Activated gamma-delta T cell treated with Interleukin-2 at 50 U/mL for 16 hours (primary cell): ENCODE measurements at regions not wholly inside any gene's neighbourhood (a gene's known extent, or its start where the extent isn't known, plus 50 kb on each side); places are given as distances from the start of the nearest gene placed in this dataset.

Experiments
- DNase-seq: peaks from one replicate; pipeline ENCODE4 v3.0.0-alpha.2; 2020

DNA sequence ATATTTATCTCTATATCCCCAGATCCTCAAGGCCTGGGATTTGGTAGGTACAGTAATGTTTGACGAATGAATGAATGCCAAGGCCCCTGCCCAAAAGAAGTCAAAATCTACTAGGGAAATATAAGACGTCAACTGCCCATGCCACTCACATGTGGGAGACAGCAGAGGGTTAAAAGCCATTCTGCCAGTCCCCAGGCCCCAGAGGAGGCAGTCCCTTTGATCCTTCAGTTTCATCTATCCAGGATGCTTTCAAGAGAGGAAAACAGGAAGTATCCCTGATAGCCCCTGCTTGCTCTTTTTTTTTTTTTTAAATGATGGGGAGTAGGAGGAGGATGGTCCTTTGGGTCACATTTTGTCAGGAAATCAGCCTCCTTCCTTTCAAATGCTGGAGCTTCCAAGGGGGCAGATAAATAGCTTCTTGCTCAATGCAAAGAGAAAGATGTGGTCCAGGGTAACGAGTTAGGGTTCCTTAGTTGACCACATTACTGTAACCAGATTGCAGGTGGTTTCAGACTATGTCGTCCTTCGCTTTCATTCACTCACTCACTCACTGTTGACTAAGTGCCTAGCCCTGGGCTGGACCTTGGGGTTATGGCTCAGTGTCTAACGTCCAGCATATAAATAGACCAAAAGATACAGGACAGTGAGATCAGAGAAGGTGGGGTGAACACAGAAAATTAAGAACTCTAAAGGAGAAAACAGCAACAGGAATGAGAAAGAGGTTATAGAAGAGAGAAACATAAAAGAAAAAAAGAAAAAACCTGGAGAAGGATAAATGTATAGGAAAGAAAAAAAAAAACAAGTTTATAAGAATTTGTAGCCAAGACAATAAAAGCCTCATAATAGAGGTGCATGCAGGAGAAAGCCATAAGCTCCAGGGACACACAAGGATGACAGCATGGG, 64.6 kb upstream of the PIM1 start:
- no peak for DNase-seq

DNA sequence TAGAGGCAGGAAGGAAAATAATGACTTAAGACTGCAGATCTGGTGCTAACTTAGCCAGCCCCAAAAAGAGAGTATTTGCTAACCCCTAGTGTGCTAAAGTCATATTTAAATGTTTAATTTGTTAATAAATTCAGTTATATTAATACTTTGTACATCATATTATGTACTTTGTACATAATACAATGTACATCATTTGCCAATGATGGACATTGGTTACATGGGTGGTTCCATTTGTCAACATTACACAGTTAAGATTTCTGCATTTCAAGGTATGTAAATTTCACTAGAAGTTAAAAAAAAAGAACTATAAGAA, 63.9 kb upstream of the PIM1 start:
- no peak for DNase-seq

DNA sequence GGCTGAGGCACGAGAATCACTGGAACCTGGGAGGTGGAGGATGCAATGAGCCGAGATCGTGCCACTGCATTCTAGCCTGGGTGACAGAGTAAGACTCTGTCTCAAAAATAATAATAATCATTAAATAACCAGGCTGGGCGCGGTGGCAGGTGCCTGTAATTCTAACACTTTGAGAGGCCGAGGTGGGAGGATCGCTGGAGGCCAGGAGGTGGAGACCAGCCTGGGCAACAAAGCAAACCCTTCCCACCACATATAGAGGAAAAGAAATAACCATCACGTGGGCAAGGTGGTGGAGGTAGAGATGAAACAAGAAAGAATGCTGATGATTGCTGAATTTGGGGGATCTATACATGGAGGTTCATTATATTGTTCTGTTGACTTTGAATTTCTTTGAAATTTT, 63.4 kb upstream of the PIM1 start:
- DNase-seq: no peak

DNA sequence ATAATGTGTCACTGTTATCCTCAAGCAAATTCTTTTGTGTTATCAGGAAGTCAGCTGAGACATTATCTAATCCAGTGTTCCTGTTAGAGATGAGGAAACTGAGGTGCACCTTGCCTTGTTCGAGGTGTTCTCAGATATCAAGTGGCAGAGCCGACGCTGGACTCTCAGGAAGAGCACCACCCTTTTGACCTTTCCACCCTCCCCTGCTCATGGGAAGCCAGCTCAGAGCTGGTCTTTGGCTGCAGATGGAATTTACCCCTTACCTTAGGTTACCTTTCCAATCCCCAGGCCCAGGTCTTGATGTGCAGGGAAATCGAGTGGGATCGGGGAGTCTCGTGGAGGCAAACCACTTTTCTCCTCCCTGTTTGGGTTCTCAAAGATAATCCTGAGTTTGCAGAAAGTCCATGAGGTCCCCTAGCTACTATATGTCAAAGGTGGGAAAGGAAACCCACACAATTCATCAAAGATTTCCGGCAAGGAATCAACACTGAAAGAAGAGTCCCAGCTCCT, 62.9 kb upstream of the PIM1 start:
- no peak for DNase-seq

DNA sequence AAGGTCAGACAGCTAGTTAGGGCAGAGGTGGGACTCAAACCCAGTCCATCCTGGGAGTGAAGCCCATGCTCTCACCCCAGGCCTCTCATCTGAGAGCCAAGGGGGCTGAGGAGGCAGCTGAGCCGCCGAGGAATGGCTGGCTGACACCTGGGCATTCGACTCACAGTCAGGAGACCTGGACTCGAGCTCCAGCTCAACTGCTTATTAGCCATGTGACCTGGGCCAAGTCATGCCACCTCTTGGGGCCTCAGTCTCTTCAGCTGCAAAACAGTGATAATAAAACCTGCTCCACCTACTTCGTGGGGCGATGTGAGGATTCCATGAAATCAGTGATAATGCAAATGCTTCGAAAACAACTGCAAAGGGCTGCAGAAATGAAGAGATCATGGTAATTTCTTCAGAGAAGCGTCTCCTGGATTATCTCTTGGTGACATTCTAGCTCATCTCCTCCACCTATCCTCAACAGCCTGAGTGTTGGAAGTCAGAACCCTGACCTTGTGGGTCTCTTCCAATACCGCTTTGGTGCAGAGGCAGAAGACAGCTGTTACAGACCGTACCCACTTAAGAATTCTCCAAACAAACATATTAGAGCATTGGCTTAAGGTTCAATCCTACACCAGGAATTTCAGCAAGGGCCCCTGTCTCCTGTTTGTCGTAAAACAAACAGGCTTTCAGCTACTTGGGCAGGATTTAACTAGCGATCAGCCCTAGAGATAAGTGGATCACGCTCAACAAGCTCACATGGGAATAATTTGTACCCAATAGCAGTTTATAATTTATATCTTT, 60.0 kb upstream of the PIM1 start:
- no peak for DNase-seq

DNA sequence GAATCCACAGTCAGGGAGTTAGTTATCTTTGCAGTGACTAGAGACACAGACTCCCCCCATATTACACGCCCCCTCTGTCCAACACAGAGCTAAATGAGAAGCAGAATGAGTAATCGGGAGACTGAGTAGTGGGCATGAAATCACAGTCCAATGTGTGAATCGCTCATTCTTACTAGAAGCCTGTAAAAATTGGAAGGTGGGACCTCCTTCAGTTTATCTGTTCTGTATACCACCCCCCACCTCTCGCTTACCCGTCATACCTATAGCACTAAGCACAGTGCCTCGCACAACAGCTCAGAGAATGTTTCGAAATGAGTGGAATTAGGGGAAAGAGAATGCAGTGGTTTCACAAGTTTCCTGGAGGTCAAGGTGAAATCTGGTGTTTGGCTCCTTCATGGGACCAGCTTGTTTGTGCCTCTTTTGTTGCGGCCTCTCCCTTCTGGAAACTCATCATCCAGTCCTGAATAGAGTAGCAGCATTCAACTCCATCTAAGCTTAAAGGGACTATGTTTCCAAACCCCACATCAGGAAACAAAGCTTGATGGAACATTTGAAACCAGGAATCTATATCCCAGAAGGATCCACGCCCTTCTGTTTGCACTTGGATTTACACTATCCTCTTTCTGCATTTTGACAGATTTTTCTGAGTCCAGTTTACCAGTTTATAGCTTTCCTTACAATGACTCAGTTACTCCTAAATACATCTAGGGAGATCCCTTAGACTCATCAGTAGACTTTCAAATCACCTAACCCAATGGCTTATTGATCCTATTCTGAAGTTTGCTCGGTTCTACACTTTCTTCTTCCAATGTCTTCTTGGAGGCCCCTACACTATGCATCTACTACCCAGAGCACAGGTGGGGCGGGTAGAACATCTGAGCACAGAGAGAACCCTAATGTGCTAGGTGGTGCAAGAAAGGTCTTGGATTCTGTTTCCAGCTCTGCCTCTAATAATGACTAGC, 59.2 kb upstream of the PIM1 start:
- DNase-seq: no peak

DNA sequence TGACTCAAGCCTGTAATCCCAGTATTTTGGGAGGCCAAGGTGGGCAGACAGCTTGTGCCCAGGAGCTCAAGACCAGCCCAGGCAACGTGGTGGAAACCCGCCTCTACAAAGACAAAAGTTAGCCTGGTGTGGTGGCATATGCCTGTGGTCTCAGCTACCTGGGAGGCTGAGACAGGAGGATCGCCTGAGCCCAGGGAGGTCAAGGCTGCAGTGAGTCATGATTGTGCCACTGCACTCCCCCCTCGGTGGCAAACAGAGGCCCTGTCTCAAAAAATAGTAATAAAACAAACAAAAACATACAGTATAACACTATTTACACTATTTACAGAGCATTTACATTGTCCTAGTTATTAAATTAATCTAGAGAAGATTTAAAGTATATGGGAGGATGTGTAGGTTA, 56.0 kb upstream of the PIM1 start:
- DNase-seq: no peak

DNA sequence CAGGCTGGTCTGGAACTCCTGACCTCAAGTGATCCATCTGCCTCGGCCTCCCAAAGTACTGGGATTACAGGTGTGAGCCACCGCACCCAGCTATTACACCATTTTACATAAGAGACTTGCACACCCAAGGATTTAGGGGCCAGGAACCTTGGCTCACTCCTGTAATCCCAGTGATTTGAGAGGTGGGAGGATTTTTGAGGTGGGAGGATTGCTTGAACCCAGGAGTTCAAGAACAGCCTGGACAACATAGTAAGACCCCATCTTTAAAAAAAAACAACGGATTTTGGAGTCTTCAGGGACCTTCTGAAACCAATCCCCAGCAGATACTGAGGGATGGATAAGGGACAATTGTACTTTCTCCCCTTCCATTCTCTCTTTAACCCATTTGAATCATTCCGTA, 55.3 kb upstream of the PIM1 start:
- no peak for DNase-seq

DNA sequence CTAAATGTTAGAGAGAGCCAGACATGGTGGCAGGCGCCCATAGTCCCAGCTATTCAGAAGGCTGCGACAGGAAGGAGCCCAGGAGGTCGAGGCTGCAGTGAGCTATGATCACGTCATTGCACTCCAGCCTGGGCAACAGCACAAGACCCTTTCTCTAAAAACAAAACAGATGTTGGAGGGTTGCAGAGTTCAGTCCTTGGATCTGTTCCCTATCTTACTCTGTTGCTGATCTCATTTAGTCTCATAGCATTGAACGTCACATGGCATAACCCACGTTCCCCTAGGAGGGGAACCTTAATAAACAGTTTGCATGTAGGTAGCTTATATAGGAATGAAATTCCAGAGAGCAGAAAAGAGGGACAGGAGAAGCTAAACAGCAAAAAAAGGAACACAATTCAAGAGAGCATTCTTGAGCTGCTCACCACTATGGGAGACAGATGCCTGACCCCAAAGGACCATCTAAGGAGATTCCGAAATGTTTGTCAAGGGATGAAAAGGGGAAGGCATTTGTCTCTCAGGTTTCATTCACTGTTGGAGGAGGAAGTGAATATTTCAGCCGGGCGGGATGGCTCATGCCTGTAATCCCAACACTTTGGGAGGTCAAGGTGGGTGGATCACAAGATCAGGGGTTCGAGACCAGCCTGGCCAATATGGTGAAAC, 54.6 kb upstream of the PIM1 start:
- DNase-seq: no peak

DNA sequence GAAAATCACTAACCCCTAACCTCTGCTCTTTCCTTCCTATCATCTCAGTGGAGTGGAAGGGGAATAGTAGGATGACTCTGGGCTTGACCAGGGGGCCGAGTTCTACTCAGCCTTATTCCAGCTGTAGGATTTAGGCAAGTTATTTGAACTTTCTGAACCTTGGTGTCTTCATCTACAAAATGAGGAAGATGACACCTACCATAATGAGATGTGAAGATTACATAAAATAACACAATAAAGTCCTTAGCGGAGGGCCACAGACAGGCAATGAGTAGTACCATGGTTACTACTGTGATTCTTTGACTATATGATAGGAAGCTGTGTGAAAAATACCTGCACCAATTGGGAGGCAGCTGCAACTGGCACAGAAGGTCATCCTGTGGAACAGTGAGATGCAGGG, 53.6 kb upstream of the PIM1 start:
- no peak for DNase-seq

DNA sequence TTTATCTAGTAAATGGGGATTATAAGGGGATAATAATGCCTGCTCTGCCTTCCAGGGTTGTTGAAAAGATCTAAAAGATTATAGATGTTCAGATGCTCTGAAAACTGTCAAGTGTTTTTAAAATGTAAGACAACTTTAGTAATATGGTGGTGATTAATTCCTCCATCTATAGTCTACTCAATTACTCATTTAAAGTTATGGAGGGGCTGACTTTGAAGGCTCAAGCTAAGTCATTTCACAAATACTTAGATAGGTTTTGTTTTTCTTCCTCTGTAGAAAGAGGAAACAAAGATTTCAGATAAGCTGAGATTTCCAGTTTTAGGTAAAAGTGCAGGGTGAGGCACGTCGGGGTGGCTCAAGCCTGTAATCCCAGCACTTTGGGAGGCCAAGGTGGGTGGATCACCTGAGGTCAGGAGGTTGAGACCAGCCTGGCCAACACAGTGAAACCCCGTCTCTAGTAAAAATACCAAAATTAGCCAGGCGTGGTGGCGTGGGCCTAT, 50.5 kb upstream of the PIM1 start:
- DNase-seq: no peak
